ENCODE measurements at regions not wholly inside any gene's neighbourhood (a gene's known extent, or its start where the extent isn't known, plus 50 kb on each side); places are given as distances from the start of the nearest gene placed in this dataset.

- TF ChIP-seq POLR2A (IDR thresholded peaks at IDR 0.05), result no peak
- TF ChIP-seq CTCF (IDR thresholded peaks at IDR 0.05), result no peak
- Histone ChIP-seq H3K4me3 (no peak overlapping the region), H3K9me3 (no peaks in the 10 kb centered on the region), H3K27me3 (no peaks in the 10 kb centered on the region), H3K4me1 (no peaks in the 10 kb centered on the region), H3K36me3 (no peaks in the 10 kb centered on the region), H3K27ac (no peak overlapping the region)
- peak in 1 of 4 donors; percentile 31 for ATAC-seq
- intact Hi-C loops (cut with DNase I), result no loop called here
- WGBS (ENCODE audit: insufficient coverage, low coverage, low lambda C conversion rate, missing lambda C conversion rate), result 80% methylated on average over 1 of the region's 2 CpGs
- DNase-seq, result no peak
These were observed 1078.1 kb upstream of the ADGRL2 start for GRCh38 chr1:80722611-80723010.

- H3K27me3 ChIP-seq, result no peaks in the 10 kb centered on the region
- no peak for TF ChIP-seq POLR2A (IDR thresholded peaks at IDR 0.05)
- no peak for TF ChIP-seq CTCF (IDR thresholded peaks at IDR 0.05)
- no peaks in the 10 kb centered on the region for H3K9me3 ChIP-seq
- H3K4me1 ChIP-seq, result no peaks in the 10 kb centered on the region
- no peak for DNase-seq
- intact Hi-C loops (cut with DNase I), result no loop called here
- H3K36me3 ChIP-seq, result no peaks in the 10 kb centered on the region
- no peak for ATAC-seq
- WGBS (ENCODE audit: insufficient coverage, low coverage, low lambda C conversion rate, missing lambda C conversion rate), result 86% methylated on average over 1 of the region's 1 CpG
- H3K27ac ChIP-seq, result no peak overlapping the region
- H3K4me3 ChIP-seq, result no peak overlapping the region
These were observed 1094.2 kb upstream of the ADGRL2 start for GRCh38 chr1:80706526-80706925.

- intact Hi-C loops (cut with DNase I), result no loop called here
- DNase-seq, result no peak
- TF ChIP-seq CTCF (IDR thresholded peaks at IDR 0.05) (peak in 1 of 4 donors; percentile 17), POLR2A (IDR thresholded peaks at IDR 0.05) (no peak)
- H3K4me1 ChIP-seq, result no peaks in the 10 kb centered on the region
- H3K4me3 ChIP-seq, result no peak overlapping the region
- 74% methylated on average over 5 of the region's 5 CpGs for WGBS (ENCODE audit: insufficient coverage, low coverage, low lambda C conversion rate, missing lambda C conversion rate)
- ATAC-seq, result peak in 2 of 4 donors; percentile 35 to 59
- H3K36me3 ChIP-seq, result no peaks in the 10 kb centered on the region
- no peaks in the 10 kb centered on the region for H3K9me3 ChIP-seq
- H3K27ac ChIP-seq, result no peak overlapping the region
- H3K27me3 ChIP-seq, result no peaks in the 10 kb centered on the region
These were observed 1122.3 kb upstream of the ADGRL2 start for GRCh38 chr1:80678438-80678837.

- Histone ChIP-seq H3K4me3 (no peak overlapping the region), H3K27ac (no peak overlapping the region), H3K27me3 (no peaks in the 10 kb centered on the region), H3K9me3 (no peaks in the 10 kb centered on the region), H3K36me3 (no peaks in the 10 kb centered on the region), H3K4me1 (no peaks in the 10 kb centered on the region)
- ATAC-seq, result no peak
- WGBS (ENCODE audit: insufficient coverage, low coverage, low lambda C conversion rate, missing lambda C conversion rate), result 55% methylated on average over 3 of the region's 3 CpGs
- intact Hi-C loops (cut with DNase I), result no loop called here
- TF ChIP-seq POLR2A (IDR thresholded peaks at IDR 0.05) (no peak), CTCF (IDR thresholded peaks at IDR 0.05) (no peak)
- no peak for DNase-seq
These were observed 1125.3 kb upstream of the ADGRL2 start for GRCh38 chr1:80675454-80675853.

Measured in right lobe of liver (tissue), 6 donors.